ENCODE measurements at regions not wholly inside any gene's neighbourhood (a gene's known extent, or its start where the extent isn't known, plus 50 kb on each side); places are given as distances from the start of the nearest gene placed in this dataset.

DNA sequence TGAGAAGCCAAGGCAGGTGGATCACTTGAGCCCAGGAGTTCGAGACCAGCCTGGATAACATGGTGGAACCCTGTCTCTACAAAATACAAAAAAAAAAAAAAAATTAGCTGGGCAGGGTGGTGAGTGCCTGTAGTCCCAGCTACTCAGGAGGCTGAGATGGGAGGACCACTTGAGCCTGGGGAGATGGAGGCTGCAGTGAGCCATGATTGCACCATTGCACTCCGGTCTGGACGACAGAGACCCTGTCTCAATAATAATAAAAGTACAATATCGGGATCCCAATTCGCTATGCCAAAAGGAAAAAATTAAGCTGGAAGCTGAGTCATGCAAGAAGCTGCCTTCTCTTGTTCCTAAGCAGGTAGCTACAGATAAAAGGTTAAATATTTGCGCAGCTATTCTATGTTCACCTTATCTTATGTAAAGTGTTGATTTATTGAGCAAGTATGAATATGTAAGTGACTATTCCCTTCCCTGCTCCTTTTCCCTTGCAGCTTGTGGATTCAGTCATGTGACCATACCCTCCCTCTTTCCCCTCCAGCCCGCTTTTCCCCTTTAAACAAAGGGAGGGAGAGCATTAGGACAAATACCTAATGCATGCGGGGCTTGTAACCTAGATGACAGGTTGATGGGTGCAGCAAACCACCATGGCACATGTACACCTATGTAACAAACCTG lies 112.0 kb downstream of the LITAF start:
- ATAC-seq (ENCODE audit: insufficient number of reproducible peaks, low FRiP score, low read depth) (no peak), DNase-seq (ENCODE audit: low spot score) (no peak)
- TF ChIP-seq, protein P1, sequence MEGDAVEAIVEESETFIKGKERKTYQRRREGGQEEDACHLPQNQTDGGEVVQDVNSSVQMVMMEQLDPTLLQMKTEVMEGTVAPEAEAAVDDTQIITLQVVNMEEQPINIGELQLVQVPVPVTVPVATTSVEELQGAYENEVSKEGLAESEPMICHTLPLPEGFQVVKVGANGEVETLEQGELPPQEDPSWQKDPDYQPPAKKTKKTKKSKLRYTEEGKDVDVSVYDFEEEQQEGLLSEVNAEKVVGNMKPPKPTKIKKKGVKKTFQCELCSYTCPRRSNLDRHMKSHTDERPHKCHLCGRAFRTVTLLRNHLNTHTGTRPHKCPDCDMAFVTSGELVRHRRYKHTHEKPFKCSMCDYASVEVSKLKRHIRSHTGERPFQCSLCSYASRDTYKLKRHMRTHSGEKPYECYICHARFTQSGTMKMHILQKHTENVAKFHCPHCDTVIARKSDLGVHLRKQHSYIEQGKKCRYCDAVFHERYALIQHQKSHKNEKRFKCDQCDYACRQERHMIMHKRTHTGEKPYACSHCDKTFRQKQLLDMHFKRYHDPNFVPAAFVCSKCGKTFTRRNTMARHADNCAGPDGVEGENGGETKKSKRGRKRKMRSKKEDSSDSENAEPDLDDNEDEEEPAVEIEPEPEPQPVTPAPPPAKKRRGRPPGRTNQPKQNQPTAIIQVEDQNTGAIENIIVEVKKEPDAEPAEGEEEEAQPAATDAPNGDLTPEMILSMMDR (IDR thresholded peaks at IDR 0.05): no peak
- H3K27me3 ChIP-seq (replicated peaks; ENCODE audit: insufficient read depth): no peaks in the 10 kb centered on the region
- H3K27ac ChIP-seq: no peak overlapping the region
- no peaks in the 10 kb centered on the region for H3K4me1 ChIP-seq (ENCODE audit: control insufficient read depth in 1 of 2, low read depth in 2 of 2)
- no peak overlapping the region for H3K4me3 ChIP-seq
- no peaks in the 10 kb centered on the region for H3K9me3 ChIP-seq
- no peaks in the 10 kb centered on the region for H3K36me3 ChIP-seq

DNA sequence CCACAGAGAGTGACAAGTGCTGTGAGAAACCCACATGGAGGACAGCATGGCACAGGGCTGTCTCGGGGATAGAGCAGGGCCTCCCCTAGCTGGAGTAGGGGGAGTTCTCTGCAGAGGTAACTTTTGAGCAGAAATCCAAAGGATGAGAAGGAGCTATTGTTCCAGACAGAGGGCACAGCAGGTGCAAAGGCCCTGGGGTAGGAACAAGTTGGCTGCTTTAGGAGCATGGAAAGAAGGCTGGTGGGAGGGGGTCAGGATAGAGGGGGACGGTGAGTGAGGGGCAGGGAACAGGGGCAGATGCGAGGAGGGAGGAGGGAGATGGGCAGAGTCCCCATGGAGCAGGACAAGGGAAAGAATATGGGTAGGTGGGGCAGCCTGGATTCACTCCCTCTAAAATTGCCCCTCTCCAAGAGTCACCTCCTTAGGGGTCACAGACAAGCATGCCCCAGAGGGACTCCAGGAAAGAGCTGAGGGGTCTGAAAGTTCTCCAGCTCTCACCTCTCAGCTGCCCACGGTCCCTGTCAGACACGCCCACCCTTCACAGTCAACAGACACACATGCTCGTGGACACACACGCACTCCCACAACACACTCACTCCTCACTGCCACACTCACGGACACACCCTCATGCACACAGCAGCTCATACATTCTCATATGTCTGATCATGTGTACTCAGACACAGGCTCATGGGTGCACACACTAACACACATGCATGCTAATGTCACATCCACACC lies 110.7 kb downstream of the LITAF start:
- no peaks in the 10 kb centered on the region for H3K9me3 ChIP-seq
- TF ChIP-seq, protein P1 (IDR thresholded peaks at IDR 0.05): no peak
- ATAC-seq (ENCODE audit: insufficient number of reproducible peaks, low FRiP score, low read depth): no peak
- H3K4me1 ChIP-seq (ENCODE audit: control insufficient read depth in 1 of 2, low read depth in 2 of 2): no peaks in the 10 kb centered on the region
- H3K27me3 ChIP-seq (replicated peaks; ENCODE audit: insufficient read depth): no peaks in the 10 kb centered on the region
- H3K36me3 ChIP-seq: no peaks in the 10 kb centered on the region
- no peak overlapping the region for H3K27ac ChIP-seq
- H3K4me3 ChIP-seq: no peak overlapping the region
- no peak for DNase-seq (ENCODE audit: low spot score)

DNA sequence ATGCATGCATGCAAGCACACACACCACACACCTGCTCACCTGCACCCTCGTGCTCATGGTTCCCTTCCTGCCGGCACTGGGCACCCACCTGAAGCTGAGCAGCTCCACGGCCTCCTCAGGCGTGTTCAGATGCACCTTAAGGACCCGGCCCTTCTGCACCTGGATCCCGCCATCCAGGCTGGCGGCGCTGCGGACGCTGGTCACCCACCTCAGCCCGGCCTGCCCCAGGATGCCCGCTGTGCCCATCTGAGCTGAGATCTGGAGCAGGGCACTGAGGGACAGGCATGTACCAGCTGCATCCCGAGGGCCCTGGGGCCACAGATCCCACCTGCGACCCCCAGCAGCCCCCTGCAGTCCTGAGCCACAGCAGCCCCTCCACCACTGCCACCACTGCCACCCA lies 110.0 kb downstream of the LITAF start:
- ATAC-seq (ENCODE audit: insufficient number of reproducible peaks, low FRiP score, low read depth): no peak

DNA sequence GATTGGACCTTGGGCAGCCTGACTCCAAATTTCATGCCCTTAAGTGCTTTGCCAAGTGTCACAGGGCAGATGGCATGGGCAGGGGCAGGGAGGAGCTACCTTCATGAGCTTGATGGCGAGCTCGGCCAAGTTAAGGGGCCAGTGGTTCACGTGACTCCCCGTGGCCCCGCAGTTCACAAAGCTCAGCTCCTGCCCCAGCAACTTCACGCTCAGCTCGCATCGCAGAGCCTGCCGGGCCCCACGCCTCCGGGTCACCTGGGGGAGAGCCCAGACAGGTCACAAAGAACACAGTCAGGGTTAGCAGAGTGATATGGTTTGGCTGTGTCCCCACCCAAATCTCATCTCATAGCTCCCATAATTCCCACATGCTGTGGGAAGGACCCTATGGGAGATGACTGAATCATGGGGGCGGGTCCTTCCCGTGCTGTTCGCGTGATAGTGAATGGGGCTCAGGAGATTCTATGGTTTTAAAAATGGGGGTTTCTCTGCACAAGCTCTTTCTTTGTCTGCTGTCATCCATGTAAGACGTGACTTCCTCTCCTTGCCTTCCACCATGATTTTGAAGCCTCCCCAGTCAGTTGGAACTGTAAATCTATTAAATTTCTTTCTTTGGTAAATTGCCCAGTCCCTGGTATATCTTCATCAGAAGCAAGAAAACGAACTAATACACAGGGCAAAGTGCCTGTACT lies 108.1 kb downstream of the LITAF start:
- H3K9me3 ChIP-seq: no peaks in the 10 kb centered on the region
- no peaks in the 10 kb centered on the region for H3K36me3 ChIP-seq
- H3K27me3 ChIP-seq (replicated peaks; ENCODE audit: insufficient read depth): no peaks in the 10 kb centered on the region
- no peak overlapping the region for H3K4me3 ChIP-seq
- no peaks in the 10 kb centered on the region for H3K4me1 ChIP-seq (ENCODE audit: control insufficient read depth in 1 of 2, low read depth in 2 of 2)
- TF ChIP-seq, protein P1 (IDR thresholded peaks at IDR 0.05): no peak
- no peak overlapping the region for H3K27ac ChIP-seq
- DNase-seq (ENCODE audit: low spot score) (no peak), ATAC-seq (ENCODE audit: insufficient number of reproducible peaks, low FRiP score, low read depth) (no peak)

More for the DNA sequence above, 110.0 kb downstream of the LITAF start:
- no peak for DNase-seq (ENCODE audit: low spot score)
- H3K4me1 ChIP-seq (ENCODE audit: control insufficient read depth in 1 of 2, low read depth in 2 of 2): no peaks in the 10 kb centered on the region
- H3K9me3 ChIP-seq: no peaks in the 10 kb centered on the region
- H3K4me3 ChIP-seq: no peak overlapping the region
- no peaks in the 10 kb centered on the region for H3K36me3 ChIP-seq
- H3K27ac ChIP-seq: no peak overlapping the region
- TF ChIP-seq, protein P1 (IDR thresholded peaks at IDR 0.05): no peak
- no peaks in the 10 kb centered on the region for H3K27me3 ChIP-seq (replicated peaks; ENCODE audit: insufficient read depth)

DNA sequence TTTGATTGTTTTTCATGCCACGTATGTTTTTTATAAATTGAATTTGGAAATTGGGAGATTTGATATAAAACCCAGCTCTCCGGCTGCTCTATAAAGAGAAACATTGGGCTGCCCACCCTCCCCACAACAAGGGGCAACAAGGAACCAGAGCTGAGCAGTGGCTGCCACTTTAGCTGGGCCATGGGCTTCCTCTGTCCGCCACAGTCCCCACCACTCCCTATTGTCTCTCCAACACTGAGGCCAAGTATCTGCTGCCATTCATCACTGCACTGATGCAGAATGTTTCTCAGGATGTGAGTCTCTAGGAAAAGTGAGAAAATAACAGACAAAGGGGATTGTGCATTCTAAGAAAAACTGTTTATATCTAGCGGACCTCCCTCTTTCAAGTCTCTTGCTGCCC lies 106.8 kb downstream of the LITAF start:
- Histone ChIP-seq H3K36me3 (no peaks in the 10 kb centered on the region), H3K4me3 (no peak overlapping the region), H3K27me3 (replicated peaks; ENCODE audit: insufficient read depth) (no peaks in the 10 kb centered on the region), H3K9me3 (no peaks in the 10 kb centered on the region), H3K27ac (no peak overlapping the region), H3K4me1 (ENCODE audit: control insufficient read depth in 1 of 2, low read depth in 2 of 2) (no peaks in the 10 kb centered on the region)
- ATAC-seq (ENCODE audit: insufficient number of reproducible peaks, low FRiP score, low read depth) (no peak), DNase-seq (ENCODE audit: low spot score) (no peak)
- TF ChIP-seq, protein P1 (IDR thresholded peaks at IDR 0.05): no peak

Measured in thoracic aorta (tissue), 2 donors.